CD14-positive monocyte (primary cell): ENCODE measurements at regions not wholly inside any gene's neighbourhood (a gene's known extent, or its start where the extent isn't known, plus 50 kb on each side); places are given as distances from the start of the nearest gene placed in this dataset.

Experiments
- DNase-seq, 3 donors: peaks; one replicate each; pipeline ENCODE4 v3.0.0-alpha.2; 2011 to 2022
- H2AFZ ChIP-seq: 2 replicates; pipeline ENCODE4 v1.6.0; 2012; ENCODE audit warnings: mild to moderate bottlenecking, low read depth, low read length, inconsistent platforms; ENCODE audit not compliant: insufficient read depth, poor library complexity, severe bottlenecking
- H3K27ac ChIP-seq, 2 donors: 1 replicate in 1 of 2; 2 replicates in 1 of 2; pipeline ENCODE4 v1.5.1; 2012 to 2013; ENCODE audit warnings: low read length in 2 of 2, control low read depth in 1 of 2, inconsistent platforms in 1 of 2, low read depth in 1 of 2, mild to moderate bottlenecking in 1 of 2
- H3K27me3 ChIP-seq, 2 donors: one replicate each; pipeline versions ENCODE4 v1.6.0 to v1.6.1; 2011 to 2013; ENCODE audit warnings: low read length in 2 of 2; ENCODE audit not compliant: control insufficient read depth in 2 of 2, insufficient read depth in 2 of 2
- H3K36me3 ChIP-seq, 2 donors: replicated peaks in 1 of 2; 1 replicate in 1 of 2; 2 replicates in 1 of 2; pipeline versions ENCODE4 v1.5.1 to v1.6.1; 2012 to 2013; ENCODE audit warnings: low read length in 2 of 2, control low read depth in 1 of 2, inconsistent platforms in 1 of 2, mild to moderate bottlenecking in 1 of 2; ENCODE audit not compliant: insufficient read depth in 2 of 2, control insufficient read depth in 1 of 2
- H3K4me1 ChIP-seq, 2 donors: 1 replicate in 1 of 2; 2 replicates in 1 of 2; pipeline versions ENCODE4 v1.5.1 to v1.6.1; 2012 to 2013; ENCODE audit warnings: low read length in 2 of 2, control low read depth in 1 of 2, inconsistent platforms in 1 of 2, mild to moderate bottlenecking in 1 of 2, moderate library complexity in 1 of 2; ENCODE audit not compliant: insufficient read depth in 2 of 2, control insufficient read depth in 1 of 2
- H3K4me2 ChIP-seq: replicated peaks from 2 replicates; pipeline ENCODE3; 2012; ENCODE audit warnings: low read length, moderate library complexity, mild to moderate bottlenecking; ENCODE audit not compliant: poor library complexity, severe bottlenecking; ENCODE audit errors: extremely low read depth
- H3K4me3 ChIP-seq, 3 experiments: fragments of 200-600 bp in 1 of 3; sonication (generic) in 1 of 3; replicated peaks in 1 of 3; 1 replicate in 2 of 3; 2 replicates in 1 of 3; pipeline ENCODE4 v1.5.1; 2011 to 2013; ENCODE audit warnings: low read length in 3 of 3, mild to moderate bottlenecking in 3 of 3, control low read depth in 2 of 3, low read depth in 2 of 3, inconsistent platforms in 1 of 3, moderate library complexity in 1 of 3
- H3K79me2 ChIP-seq: 2 replicates; pipeline ENCODE4 v1.6.0; 2012; ENCODE audit warnings: mild to moderate bottlenecking, control low read depth, inconsistent platforms, low read length, moderate library complexity; ENCODE audit not compliant: insufficient read depth
- H3K9ac ChIP-seq: 2 replicates; pipeline ENCODE4 v1.6.0; 2017; ENCODE audit warnings: low read length, mild to moderate bottlenecking; ENCODE audit not compliant: insufficient read depth, poor library complexity, severe bottlenecking
- H3K9me3 ChIP-seq, 2 donors: replicated peaks in 1 of 2; 1 replicate in 1 of 2; 2 replicates in 1 of 2; pipeline versions ENCODE4 v1.5.1 to v1.6.1; 2012 to 2013; ENCODE audit warnings: low read length in 2 of 2, control low read depth in 1 of 2; ENCODE audit not compliant: control insufficient read depth in 1 of 2, insufficient read depth in 1 of 2
- H4K20me1 ChIP-seq: 2 replicates; pipeline ENCODE4 v1.6.0; 2012; ENCODE audit warnings: mild to moderate bottlenecking, low read length, control low read depth, moderate library complexity; ENCODE audit not compliant: insufficient read depth
- H3K27ac Mint-ChIP-seq, 7 donors: one replicate each; pipeline ENCODE4 v1.8.0; 2020; ENCODE audit warnings: mild to moderate bottlenecking in 7 of 7, mixed read lengths in 7 of 7, moderate library complexity in 6 of 7, inconsistent platforms in 2 of 7
- H3K27me3 Mint-ChIP-seq, 3 donors: one replicate each; pipeline ENCODE4 v1.8.0; 2021 to 2022; ENCODE audit warnings: low read depth in 3 of 3, mild to moderate bottlenecking in 3 of 3, mixed read lengths in 3 of 3, moderate library complexity in 3 of 3, inconsistent platforms in 1 of 3
- H3K36me3 Mint-ChIP-seq, 2 donors: one replicate each; pipeline ENCODE4 v1.8.0; 2020; ENCODE audit warnings: mixed read lengths in 2 of 2, inconsistent platforms in 1 of 2, mild to moderate bottlenecking in 1 of 2
- H3K4me1 Mint-ChIP-seq: one replicate; pipeline ENCODE4 v1.8.0; 2020; ENCODE audit warnings: mild to moderate bottlenecking, mixed read lengths
- H3K4me3 Mint-ChIP-seq, 2 donors: one replicate each; pipeline ENCODE4 v1.8.0; 2020; ENCODE audit warnings: mild to moderate bottlenecking in 2 of 2, mixed read lengths in 2 of 2, moderate library complexity in 1 of 2
- H3K9me3 Mint-ChIP-seq, 7 donors: one replicate each; pipeline ENCODE4 v1.8.0; 2020 to 2022; ENCODE audit warnings: mixed read lengths in 7 of 7, mild to moderate bottlenecking in 6 of 7, moderate library complexity in 6 of 7, inconsistent platforms in 2 of 7
- WGBS: methylation state at CpG from one replicate; pipeline ENCODE4 v1.1.5; 2013; ENCODE audit warnings: missing lambda C conversion rate; ENCODE audit not compliant: insufficient coverage; 5-methylcytosine and 5-hydroxymethylcytosine counted together
- intact Hi-C, 2 donors: fragments of 100-400 bp; cut with micrococcal nuclease; formaldehyde crosslinking; loops; one replicate each; pipeline versions ENCODE4 v1.15.0 to v1.15.1; 2023
- TF ChIP-seq, protein P1 (sequence below): fragments of 200-600 bp; IDR thresholded peaks from one replicate; pipeline ENCODE4 v1.8.0; 2022; ENCODE audit warnings: antibody characterized with exemption, mild to moderate bottlenecking

- Mint-ChIP-seq H3K4me1 (peaks cover 2% of the 10 kb centered on the region), H3K27ac (no peak overlapping the region), H3K27me3 (no peaks in the 10 kb centered on the region), H3K4me3 (no peak overlapping the region), H3K36me3 (no peaks in the 10 kb centered on the region), H3K9me3 (peaks cover 0 to 6% (median 4%) of the 10 kb centered on the region in 7 donors)
- Histone ChIP-seq H3K79me2 (no peaks in the 10 kb centered on the region), H3K4me1 (no peaks in the 10 kb centered on the region), H3K9ac (no peak overlapping the region), H3K9me3 (no peaks in the 10 kb centered on the region), H3K36me3 (no peaks in the 10 kb centered on the region), H3K4me3 (no peak overlapping the region), H3K27me3 (no peaks in the 10 kb centered on the region), H3K27ac (no peak overlapping the region), H2AFZ (no peak overlapping the region), H4K20me1 (no peaks in the 10 kb centered on the region), H3K4me2 (no peak overlapping the region)
- 38% methylated on average over 1 of the region's 9 CpGs for WGBS
- TF ChIP-seq, protein P1, sequence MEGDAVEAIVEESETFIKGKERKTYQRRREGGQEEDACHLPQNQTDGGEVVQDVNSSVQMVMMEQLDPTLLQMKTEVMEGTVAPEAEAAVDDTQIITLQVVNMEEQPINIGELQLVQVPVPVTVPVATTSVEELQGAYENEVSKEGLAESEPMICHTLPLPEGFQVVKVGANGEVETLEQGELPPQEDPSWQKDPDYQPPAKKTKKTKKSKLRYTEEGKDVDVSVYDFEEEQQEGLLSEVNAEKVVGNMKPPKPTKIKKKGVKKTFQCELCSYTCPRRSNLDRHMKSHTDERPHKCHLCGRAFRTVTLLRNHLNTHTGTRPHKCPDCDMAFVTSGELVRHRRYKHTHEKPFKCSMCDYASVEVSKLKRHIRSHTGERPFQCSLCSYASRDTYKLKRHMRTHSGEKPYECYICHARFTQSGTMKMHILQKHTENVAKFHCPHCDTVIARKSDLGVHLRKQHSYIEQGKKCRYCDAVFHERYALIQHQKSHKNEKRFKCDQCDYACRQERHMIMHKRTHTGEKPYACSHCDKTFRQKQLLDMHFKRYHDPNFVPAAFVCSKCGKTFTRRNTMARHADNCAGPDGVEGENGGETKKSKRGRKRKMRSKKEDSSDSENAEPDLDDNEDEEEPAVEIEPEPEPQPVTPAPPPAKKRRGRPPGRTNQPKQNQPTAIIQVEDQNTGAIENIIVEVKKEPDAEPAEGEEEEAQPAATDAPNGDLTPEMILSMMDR = no peak
- intact Hi-C loops = no loop called here
- no peak for DNase-seq
Measured at GRCh38 chr13:105441051-105441750, 1094.3 kb downstream of the EFNB2 start.

DNA sequence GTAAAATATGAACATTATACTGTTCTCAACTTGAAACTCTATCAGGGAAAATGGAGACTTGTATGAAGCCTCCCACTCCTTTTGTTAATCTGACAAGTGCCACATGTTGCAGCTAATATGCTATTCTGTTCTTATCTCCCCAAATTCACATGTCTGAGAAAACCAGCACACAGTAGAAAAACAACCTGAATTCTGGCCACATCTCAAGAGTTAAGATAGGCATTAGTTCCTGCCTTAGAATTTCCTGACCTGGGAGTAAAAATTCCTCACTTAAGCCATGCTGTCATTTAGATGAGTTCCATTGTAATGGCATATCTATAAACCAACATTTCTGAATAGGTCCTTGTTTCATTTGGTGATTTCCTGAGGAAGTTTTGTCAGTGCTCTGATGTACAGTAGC is 1098.5 kb downstream of the EFNB2 start:
- intact Hi-C loops = no loop called here
- Histone ChIP-seq H3K4me1 (no peaks in the 10 kb centered on the region), H3K36me3 (no peaks in the 10 kb centered on the region), H3K9me3 (no peaks in the 10 kb centered on the region), H3K79me2 (no peaks in the 10 kb centered on the region), H3K9ac (no peak overlapping the region), H3K27ac (no peak overlapping the region), H3K4me2 (no peak overlapping the region), H4K20me1 (no peaks in the 10 kb centered on the region), H3K4me3 (no peak overlapping the region), H3K27me3 (no peaks in the 10 kb centered on the region), H2AFZ (no peak overlapping the region)
- Mint-ChIP-seq H3K27ac (no peak overlapping the region), H3K4me3 (no peak overlapping the region), H3K27me3 (no peaks in the 10 kb centered on the region), H3K9me3 (peaks cover 0 to 6% (median 2%) of the 10 kb centered on the region in 7 donors), H3K36me3 (no peaks in the 10 kb centered on the region), H3K4me1 (no peaks in the 10 kb centered on the region)
- TF ChIP-seq, protein P1 = no peak
- DNase-seq = no peak
